ENCODE measurements at regions not wholly inside any gene's neighbourhood (a gene's known extent, or its start where the extent isn't known, plus 50 kb on each side); places are given as distances from the start of the nearest gene placed in this dataset.

- ChIA-PET CTCF (no interaction called here), POLR2A (no interaction called here)
- DNase-seq (ENCODE audit: extremely low spot score): no peak
- TF ChIP-seq CTCF (IDR thresholded peaks at IDR 0.05; ENCODE audit: control extremely low read depth, extremely low read depth, low read depth, missing control alignments): no peak
Observed at GRCh38 chr9:73402081-73403028, 250.7 kb downstream of the ANXA1 start.

- CTCF ChIA-PET: no interaction called here
- DNase-seq (ENCODE audit: extremely low spot score): no peak
- TF ChIP-seq CTCF (IDR thresholded peaks at IDR 0.05; ENCODE audit: control extremely low read depth, extremely low read depth, low read depth, missing control alignments): no peak
- POLR2A ChIA-PET: no interaction called here
Observed at GRCh38 chr9:73411494-73411893, 259.8 kb downstream of the ANXA1 start.

GRCh38 chr9:73412874-73413273 is 261.2 kb downstream of the ANXA1 start:
- ChIA-PET POLR2A (no interaction called here), CTCF (interaction anchor here (0.9 kb wide), 1 partner anchor 14 kb away, joined by 3 read pairs; no protein-coding TSS in a partner anchor)
- no peak for TF ChIP-seq CTCF (IDR thresholded peaks at IDR 0.05; ENCODE audit: control extremely low read depth, extremely low read depth, low read depth, missing control alignments)
- DNase-seq (ENCODE audit: extremely low spot score): no peak

GRCh38 chr9:73423891-73424290 is 272.2 kb downstream of the ANXA1 start:
- POLR2A ChIA-PET: no interaction called here
- no peak for DNase-seq (ENCODE audit: extremely low spot score)
- TF ChIP-seq CTCF (IDR thresholded peaks at IDR 0.05; ENCODE audit: control extremely low read depth, extremely low read depth, low read depth, missing control alignments): no peak
- CTCF ChIA-PET: interaction anchor here (1.7 kb wide), 1 partner anchor 9 kb away, joined by 5 read pairs; no protein-coding TSS in a partner anchor

GRCh38 chr9:73426269-73426668 is 274.6 kb downstream of the ANXA1 start:
- ChIA-PET POLR2A (no interaction called here), CTCF (interaction anchor here (1.4 to 1.8 kb wide), 2 partner anchors 12 to 14 kb away, joined by 3 to 6 read pairs; no protein-coding TSS in a partner anchor)
- DNase-seq (ENCODE audit: extremely low spot score): no peak
- TF ChIP-seq CTCF (IDR thresholded peaks at IDR 0.05; ENCODE audit: control extremely low read depth, extremely low read depth, low read depth, missing control alignments): no peak

- no peak for DNase-seq (ENCODE audit: extremely low spot score)
- no peak for TF ChIP-seq CTCF (IDR thresholded peaks at IDR 0.05; ENCODE audit: control extremely low read depth, extremely low read depth, low read depth, missing control alignments)
- ChIA-PET POLR2A (no interaction called here), CTCF (no interaction called here)
Observed at GRCh38 chr9:73434826-73435225, 283.2 kb downstream of the ANXA1 start.
